AG04450 (cell line): ENCODE measurements at regions not wholly inside any gene's neighbourhood (a gene's known extent, or its start where the extent isn't known, plus 50 kb on each side); places are given as distances from the start of the nearest gene placed in this dataset.

Experiments used
- CTCF ChIA-PET: fragments of 300-600, 350-600 bp; formaldehyde crosslinking; extraction: SDS; loops from one replicate; lab custom pipeline; 2022; ENCODE audit warnings: antibody characterized with exemption, inconsistent platforms; lab: Charles Lee
- POLR2A ChIA-PET: fragments of 350-600 bp; formaldehyde crosslinking; extraction: SDS; loops from one replicate; lab custom pipeline; 2021; ENCODE audit warnings: antibody characterized with exemption, inconsistent platforms; lab: Yijun Ruan, JAX
- DNase-seq: peaks from one replicate; pipeline ENCODE4 v3.0.0-alpha.2; 2011; ENCODE audit warnings: low read depth, low spot score
- H3K27ac ChIP-seq: one replicate; pipeline ENCODE4 v1.5.1; 2012; ENCODE audit warnings: low read depth, low read length, control low read depth
- H3K27me3 ChIP-seq: one replicate; pipeline ENCODE4 v1.6.0; 2012; ENCODE audit warnings: low read length; ENCODE audit not compliant: control insufficient read depth, insufficient read depth
- H3K4me3 ChIP-seq: 2 replicates; pipeline ENCODE4 v1.5.1; 2011; ENCODE audit warnings: mild to moderate bottlenecking, low read depth, low read length, control low read depth
- H3K9me3 ChIP-seq: 2 replicates; pipeline ENCODE4 v1.5.1; 2012; ENCODE audit warnings: low read length; ENCODE audit not compliant: control insufficient read depth, insufficient read depth
- CTCF ChIP-seq: IDR thresholded peaks from 2 replicates; pipeline ENCODE4 v1.5.1; 2011; ENCODE audit warnings: low read depth, low read length, control low read depth, inconsistent platforms

GRCh38 chr15:95501865-95502264 is 828.6 kb upstream of the NR2F2 start:
- no peak for TF ChIP-seq CTCF
- H3K4me3 ChIP-seq: no peak overlapping the region
- CTCF ChIA-PET: no interaction called here
- POLR2A ChIA-PET: no interaction called here
- H3K9me3 ChIP-seq: no peaks in the 10 kb centered on the region
- no peak for DNase-seq
- H3K27me3 ChIP-seq: no peaks in the 10 kb centered on the region
- no peak overlapping the region for H3K27ac ChIP-seq

- Histone ChIP-seq H3K9me3 (no peaks in the 10 kb centered on the region), H3K27me3 (no peaks in the 10 kb centered on the region), H3K27ac (no peak overlapping the region), H3K4me3 (no peak overlapping the region)
- ChIA-PET CTCF (interaction anchor here (0.5 kb wide), 1 partner anchor 11 kb away, joined by 5 read pairs; no protein-coding TSS in a partner anchor), POLR2A (interaction anchor here (0.5 kb wide), 1 partner anchor 21 kb away, joined by 3 read pairs; no protein-coding TSS in a partner anchor)
- TF ChIP-seq CTCF: no peak
- DNase-seq: no peak
Measured at GRCh38 chr15:95503107-95503506, 827.4 kb upstream of the NR2F2 start.

GRCh38 chr15:95503640-95504225 is 826.8 kb upstream of the NR2F2 start:
- TF ChIP-seq CTCF: no peak
- ChIA-PET CTCF (interaction anchor here (0.5 to 1.1 kb wide), 2 partner anchors 11 to 479 kb away, joined by 3 to 5 read pairs; no protein-coding TSS in a partner anchor), POLR2A (interaction anchor here (0.5 kb wide), 1 partner anchor 20 kb away, joined by 3 read pairs; no protein-coding TSS in a partner anchor)

GRCh38 chr15:95511671-95512070 is 818.8 kb upstream of the NR2F2 start:
- POLR2A ChIA-PET: interaction anchor here (0.7 kb wide), 3 partner anchors 130 to 1339 kb away, joined by 4 to 8 read pairs (median 6); no protein-coding TSS in a partner anchor

More at GRCh38 chr15:95503640-95504225, 826.8 kb upstream of the NR2F2 start:
- Histone ChIP-seq H3K27ac (no peak overlapping the region), H3K9me3 (no peaks in the 10 kb centered on the region), H3K27me3 (no peaks in the 10 kb centered on the region), H3K4me3 (no peak overlapping the region)
- DNase-seq: no peak

More at GRCh38 chr15:95511671-95512070, 818.8 kb upstream of the NR2F2 start:
- no peak for TF ChIP-seq CTCF
- no peak for DNase-seq
- Histone ChIP-seq H3K27me3 (no peaks in the 10 kb centered on the region), H3K27ac (no peak overlapping the region), H3K4me3 (no peak overlapping the region), H3K9me3 (no peaks in the 10 kb centered on the region)
- CTCF ChIA-PET: interaction anchor here (0.6 to 1.0 kb wide), 2 partner anchors 46 to 856 kb away, joined by 3 to 6 read pairs; no protein-coding TSS in a partner anchor
